A172 (cell line): ENCODE measurements at regions not wholly inside any gene's neighbourhood (a gene's known extent, or its start where the extent isn't known, plus 50 kb on each side); places are given as distances from the start of the nearest gene placed in this dataset.

Experiments used
- DNase-seq: peaks from one replicate; pipeline ENCODE4 v3.0.0-alpha.2; 2015; ENCODE audit warnings: low spot score

DNA sequence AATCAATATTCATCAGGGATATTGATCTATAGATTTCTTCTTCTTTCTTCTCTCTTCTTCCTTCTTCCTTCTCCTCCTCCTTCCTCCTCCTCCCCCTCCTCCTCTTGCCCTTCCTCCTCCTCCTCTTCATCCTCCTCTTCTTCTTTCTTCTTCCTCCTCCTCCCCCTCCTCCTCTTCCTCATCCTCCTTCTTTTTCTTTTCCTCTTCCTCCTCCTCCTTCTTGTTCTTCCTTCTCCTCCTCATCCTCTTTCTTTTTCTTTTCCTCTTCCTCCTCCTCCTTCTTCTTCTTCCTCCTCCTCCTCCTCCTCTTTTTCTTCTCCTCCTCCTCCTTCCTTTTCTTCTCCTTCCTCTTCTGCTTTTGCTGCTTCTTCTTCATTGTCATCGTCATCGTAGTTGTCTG is 52.4 kb upstream of the SERINC1 start:
- no peak for DNase-seq

- peak; percentile 69 for DNase-seq
Observed at GRCh38 chr6:122530440-122531046, 58.9 kb upstream of the SERINC1 start.

- no peak for DNase-seq
Observed at GRCh38 chr6:122548281-122548680, 61.9 kb upstream of the PKIB start.

DNA sequence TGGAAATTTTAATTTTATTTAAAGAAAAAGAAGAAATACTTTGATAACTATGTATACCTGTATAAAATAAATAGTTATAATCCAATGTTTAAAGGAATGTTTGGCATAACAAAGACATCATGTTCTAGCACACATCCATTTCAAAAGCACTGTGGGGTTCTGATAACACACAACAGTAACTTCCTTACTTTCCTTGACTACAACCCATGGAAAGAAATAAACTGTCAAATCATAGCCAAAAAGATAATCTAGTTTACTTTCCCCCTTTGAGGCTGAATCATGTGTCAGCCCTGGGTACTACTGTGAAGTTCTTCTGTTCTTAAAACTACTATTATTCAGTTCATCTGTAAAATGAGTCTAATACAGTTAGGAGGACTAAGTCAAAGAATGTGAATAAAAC is 61.4 kb upstream of the PKIB start:
- no peak for DNase-seq

DNA sequence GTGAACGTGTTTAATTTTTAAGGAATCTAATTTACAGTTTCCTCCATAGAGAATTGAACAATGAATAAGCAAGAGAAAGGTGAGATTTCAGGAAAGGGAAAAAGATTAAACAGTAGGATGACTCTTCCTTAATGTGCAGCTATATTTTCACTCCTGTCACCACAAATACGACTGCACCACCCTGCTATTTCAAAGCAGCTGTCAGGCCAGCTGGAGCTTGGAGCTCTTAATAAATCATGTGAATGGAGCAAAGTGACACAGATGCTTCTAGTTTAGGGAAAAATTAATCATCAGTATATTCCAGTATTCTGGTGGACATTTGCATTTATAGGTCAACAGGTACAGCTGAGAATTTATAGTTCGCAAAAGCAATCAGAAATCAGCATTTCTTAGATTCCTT is 56.5 kb upstream of the PKIB start:
- DNase-seq = no peak

GRCh38 chr6:122555561-122555960 is 54.6 kb upstream of the PKIB start:
- no peak for DNase-seq

DNA sequence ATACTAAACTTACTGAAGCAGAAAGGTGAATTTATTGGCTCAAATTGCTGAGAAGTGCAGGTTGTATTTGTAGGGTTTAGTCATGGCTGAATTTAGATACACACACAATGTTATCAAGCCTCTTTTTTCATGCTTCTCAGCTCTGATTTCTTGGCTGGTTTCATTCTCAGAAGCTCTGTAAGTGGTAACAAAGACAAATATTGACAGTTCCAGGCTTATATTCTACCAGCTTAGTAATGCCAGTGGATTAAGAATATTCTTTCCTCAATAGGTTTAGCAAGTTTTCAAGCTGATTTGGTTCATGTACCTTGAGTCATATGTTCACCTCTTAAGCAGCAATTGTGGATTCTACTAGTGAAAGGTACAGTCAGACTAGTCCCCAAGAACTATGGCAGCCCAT is 52.1 kb upstream of the PKIB start:
- DNase-seq = no peak
